Stimulated activated CD8-positive, alpha-beta memory T cell treated with anti-CD3 and anti-CD28 coated beads, Interleukin-15, amount 100 ng/mL, for 48 hours (primary cell): ENCODE measurements at regions not wholly inside any gene's neighbourhood (a gene's known extent, or its start where the extent isn't known, plus 50 kb on each side); places are given as distances from the start of the nearest gene placed in this dataset.

ENCODE experiments used
- DNase-seq, 2 donors: peaks; one replicate each; pipeline ENCODE4 v3.0.0-alpha.2; 2020; ENCODE audit warnings: low read depth in 2 of 2

- no peak for DNase-seq
Observed at GRCh38 chr18:76130845-76131244, 364.2 kb downstream of the ZNF516 start.

- DNase-seq: no peak
Observed at GRCh38 chr18:76126327-76126726, 368.7 kb downstream of the ZNF516 start.

- DNase-seq: no peak
Observed at GRCh38 chr18:76121011-76121410, 374.0 kb downstream of the ZNF516 start.

DNA sequence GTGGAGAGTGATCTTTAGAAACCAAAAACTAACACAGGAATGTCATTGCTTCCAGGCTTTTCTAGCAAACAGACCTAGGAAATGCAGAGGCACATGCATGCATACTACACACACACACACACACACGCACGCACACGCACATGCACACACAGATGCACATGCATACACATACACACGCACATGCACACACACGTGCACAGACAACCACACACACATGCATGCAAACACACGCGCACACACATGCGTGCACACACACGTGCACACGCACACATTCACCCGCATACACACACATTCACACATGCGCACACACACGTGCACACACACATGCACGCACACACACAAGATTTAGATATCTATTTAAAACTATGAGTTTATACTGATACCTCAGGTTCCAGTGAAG lies 379.5 kb downstream of the ZNF516 start:
- no peak for DNase-seq

DNA sequence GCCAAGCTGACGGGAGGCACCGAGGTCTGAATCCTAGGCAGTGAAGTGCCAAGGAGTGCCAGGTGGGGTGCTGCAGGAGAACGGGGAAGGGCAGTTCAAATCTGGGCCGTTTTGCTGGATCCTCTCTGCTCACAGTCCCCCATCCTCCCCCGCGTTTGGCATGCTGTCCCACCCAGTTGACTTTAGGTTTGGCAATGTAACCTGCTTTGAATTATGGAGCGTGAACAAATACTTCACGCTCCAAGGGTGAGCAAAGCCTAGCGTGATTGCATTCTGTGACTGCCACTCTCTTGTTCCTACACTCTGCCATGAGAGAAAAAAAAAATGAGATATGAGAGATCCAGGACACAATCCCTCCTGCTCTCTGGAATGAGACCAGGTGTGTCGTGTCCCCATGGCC lies 381.9 kb downstream of the ZNF516 start:
- DNase-seq: no peak

GRCh38 chr18:76102626-76103025 lies 392.4 kb downstream of the ZNF516 start:
- no peak for DNase-seq

DNA sequence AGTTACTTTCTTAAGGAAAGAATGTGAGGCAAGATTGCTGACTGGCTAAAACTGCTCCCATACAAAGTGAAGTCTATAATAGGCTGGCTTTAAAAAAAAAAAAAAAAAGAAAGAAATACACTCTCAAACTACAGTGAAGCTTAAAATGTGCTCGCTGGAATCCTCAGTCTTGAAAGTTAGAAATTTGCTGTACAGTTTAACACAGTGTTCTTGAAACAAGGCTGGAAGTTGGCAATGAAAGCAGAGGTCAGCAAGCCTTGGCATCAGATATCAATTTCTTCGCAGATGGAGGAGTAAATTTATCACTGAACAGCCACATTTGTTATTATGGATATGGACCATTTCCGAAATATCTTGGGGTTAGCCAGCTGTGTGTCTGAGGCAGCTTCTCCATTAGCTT lies 392.9 kb downstream of the ZNF516 start:
- DNase-seq: no peak

DNA sequence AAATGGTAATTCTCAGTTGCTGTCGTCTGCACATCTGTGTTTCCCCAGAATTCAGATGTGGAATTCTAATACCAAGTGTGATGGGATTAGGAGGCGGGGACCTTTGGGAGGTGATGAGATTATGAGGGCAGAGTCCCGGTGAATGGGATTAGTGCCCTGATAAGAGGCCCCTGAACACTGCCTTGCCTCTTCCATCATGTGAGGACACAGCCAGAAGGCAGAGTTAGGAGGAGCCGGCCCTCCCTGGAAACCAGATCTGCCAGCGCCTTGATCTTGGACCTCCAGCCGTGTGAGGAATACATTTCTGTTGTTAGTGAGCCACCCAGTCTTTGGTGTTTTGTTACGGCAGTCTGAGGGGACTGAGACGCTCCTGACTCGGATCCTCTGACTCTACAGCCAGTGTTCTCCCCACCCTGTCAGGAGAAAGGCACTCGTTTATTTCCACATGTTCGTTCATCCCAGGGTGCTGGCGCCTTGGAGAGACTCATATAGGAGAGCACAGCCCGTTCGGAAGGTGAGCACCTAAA lies 395.0 kb downstream of the ZNF516 start:
- DNase-seq: no peak

DNA sequence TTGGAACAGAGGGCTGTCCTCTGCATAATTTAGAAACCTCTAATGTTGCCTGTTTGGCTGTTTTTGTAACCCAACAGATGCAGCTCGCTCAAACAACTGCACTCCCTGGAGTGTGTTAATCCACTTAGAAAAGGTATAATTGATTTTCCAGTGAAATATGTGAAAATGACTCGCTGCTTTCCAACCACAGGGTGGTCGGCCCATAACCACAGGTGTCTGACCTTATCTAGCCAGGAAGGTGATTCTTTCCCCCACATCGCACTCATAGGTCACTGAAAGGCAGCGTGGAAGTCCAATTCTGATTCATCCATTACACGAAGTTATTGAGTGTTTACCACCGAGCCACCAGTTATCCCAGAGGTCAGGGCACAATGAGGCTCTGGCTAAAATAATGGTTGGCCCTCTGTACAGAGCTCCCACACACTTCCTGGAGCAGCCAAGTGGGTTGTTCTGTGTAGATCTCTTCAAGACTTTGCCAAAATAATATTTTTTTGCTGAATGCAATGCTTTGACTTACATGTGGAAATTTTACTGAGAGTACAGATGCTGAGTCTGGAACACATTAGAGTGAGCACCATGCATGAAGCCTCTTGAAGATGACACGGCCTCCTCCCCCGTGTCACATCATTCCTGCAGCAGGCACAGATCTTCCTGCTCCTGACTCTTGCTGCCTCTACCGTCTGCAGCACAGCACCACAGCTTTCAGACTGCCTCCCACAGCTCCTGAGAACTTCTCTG lies 396.2 kb downstream of the ZNF516 start:
- peak; percentile 6 to 19 for DNase-seq

- DNase-seq: no peak
Observed at GRCh38 chr18:76081536-76081935, 413.5 kb downstream of the ZNF516 start.

DNA sequence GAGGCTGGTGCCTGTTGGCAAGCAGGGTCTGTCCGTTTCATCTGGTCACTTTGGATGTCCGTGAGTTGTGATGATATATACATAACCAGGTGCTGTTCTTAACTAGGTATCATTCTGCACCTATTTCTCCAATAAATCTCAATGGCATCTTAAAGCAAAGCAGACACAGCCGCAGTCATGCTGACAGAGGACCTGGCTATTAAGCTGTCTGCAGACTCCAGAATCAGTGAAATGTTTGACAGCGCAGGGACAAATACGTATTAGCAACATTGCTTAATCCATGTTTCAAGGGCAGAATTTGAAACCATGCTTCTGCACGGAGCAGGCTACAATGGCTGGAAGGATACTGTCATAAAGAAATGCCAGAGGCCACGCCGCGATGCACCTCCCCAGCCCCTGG lies 414.6 kb downstream of the ZNF516 start:
- no peak for DNase-seq

GRCh38 chr18:76075777-76076176 lies 419.3 kb downstream of the ZNF516 start:
- DNase-seq: no peak

GRCh38 chr18:76064998-76065397 lies 430.0 kb downstream of the ZNF516 start:
- no peak for DNase-seq

GRCh38 chr18:76058146-76058545 lies 436.9 kb downstream of the ZNF516 start:
- DNase-seq: no peak

GRCh38 chr18:76057386-76057785 lies 437.7 kb downstream of the ZNF516 start:
- DNase-seq: no peak

DNA sequence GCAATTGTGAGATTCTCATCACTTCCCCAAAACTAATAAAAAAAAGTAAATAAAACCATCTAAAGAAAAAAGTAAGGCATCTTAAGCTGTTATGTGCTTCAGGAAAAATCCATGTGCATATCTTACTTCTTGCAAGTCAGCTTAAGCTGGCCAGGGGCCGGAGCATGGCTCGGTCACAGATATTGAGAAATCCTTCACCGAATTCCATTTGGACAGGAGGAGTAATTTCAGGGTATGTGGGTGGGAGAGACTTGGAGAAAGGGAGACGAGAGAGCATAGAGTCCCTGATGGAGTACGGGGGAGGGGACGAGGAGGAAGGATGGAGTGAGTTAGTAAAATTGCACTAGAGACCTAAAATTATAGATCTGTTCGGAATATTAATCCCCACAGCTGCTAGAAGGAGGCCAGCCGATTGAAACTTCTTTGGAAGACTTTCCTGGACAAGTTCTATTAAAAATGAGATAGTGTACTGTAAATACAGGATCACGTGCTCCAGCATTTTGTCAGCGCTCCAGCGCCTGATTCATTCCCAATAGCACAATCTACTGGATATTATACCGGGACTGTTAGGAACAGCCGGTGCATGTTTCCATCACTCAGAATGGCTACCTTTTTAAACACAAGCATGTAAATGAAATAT lies 438.5 kb downstream of the ZNF516 start:
- no peak for DNase-seq

DNA sequence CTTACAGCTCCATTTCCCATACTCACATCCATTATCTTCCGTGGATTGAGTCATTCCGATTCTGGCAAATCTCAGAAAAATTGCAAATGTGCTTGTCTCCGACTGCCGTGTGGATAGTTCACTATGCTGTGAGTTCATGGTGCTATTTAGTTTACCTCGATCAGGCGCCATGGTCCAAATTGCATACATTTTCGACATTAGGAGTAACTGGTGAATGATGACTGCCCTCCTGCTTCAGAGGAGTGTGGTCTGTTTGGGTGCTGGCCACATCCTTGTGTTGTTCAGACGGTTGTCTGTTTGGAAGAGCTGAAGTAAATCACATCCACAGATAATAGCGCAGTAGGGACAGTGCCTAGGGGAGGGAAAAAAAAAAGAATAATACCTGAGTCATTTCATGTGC lies 439.5 kb downstream of the ZNF516 start:
- DNase-seq: no peak

GRCh38 chr18:76055025-76055424 lies 440.0 kb downstream of the ZNF516 start:
- DNase-seq: no peak

GRCh38 chr18:76054156-76054555 lies 440.9 kb downstream of the ZNF516 start:
- no peak for DNase-seq

DNA sequence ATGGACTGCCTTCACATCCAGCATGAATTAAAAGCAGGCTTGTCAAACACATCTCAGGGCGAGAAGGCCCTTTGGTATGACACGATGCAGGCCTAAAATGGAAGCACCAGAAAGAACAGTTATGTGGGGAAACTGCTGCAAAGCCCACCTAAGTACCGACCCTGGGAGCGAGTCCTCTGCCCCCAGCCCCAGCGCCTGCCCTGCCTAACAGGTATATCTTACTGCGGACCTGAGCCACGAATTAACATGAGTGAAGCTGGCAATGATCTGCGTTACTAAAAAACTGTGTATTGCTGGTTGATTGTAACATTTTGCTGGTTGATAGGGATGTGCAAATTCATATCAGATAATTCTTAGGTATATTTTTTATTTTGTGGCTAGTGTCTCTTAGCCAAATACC lies 441.5 kb downstream of the ZNF516 start:
- DNase-seq: no peak

DNA sequence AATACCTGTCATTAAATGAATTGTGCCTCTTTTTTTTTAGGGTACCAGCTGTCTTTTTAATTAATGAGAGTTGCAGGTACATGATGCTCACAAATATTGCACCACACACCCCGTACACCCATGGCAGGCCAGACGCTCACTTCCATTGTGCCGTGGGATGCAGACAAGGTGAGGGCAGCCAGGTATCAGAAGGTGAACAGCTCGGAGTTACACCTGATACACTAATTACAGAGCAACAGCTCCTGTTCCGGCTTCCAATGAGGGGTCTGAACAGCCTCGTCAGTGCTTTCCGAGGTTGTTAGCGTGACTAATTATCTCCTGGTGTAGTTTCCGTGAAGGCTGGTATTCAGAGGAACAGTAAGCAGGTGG lies 442.8 kb downstream of the ZNF516 start:
- no peak for DNase-seq

- no peak for DNase-seq
Observed at GRCh38 chr18:76051396-76052226, 443.4 kb downstream of the ZNF516 start.

DNA sequence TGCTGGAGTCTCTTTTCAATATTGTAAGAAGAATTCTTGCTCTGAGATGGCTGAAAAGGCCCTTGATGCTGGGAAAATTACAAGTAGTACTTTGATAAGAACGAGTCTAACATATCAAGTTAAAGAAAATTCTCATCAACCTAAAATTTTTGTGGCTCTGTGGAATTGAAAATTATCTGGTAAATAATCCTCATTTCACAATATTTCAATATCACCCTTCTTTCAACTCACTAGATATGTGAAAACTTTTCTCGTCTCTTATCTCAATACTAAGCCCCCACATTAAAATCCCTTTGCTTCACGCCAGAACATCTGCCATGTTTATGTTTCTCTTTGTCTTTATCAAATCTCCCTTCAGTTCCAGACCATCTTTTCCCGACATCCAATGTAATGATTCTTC lies 448.8 kb downstream of the ZNF516 start:
- DNase-seq: no peak
